ENCODE measurements at regions not wholly inside any gene's neighbourhood (a gene's known extent, or its start where the extent isn't known, plus 50 kb on each side); places are given as distances from the start of the nearest gene placed in this dataset.
"Not testable (repeated sequence)": the region's sequence is repeated elsewhere in the genome, so short reads cannot be mapped to it uniquely, and the experiment has no call there.

DNA sequence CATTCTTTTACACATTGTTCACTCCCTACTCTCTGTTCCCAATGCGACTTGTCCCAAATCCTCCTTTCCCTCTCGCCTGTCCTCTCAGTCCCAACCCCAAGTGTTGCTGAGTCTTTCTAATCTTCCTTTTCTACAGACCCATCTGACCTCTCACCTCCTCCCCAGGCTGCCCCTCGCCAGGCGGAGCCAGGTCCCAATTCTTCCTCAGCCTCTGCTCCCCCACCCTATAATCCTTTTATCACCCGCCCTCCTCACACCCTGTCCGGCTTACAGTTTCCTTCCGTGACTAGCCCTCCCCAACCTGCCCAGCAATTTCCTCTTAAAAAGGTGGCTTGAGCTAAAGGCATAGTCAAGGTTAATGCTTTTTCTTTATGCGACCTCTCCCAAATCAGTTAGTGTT, 373.4 kb downstream of the RND3 start:
- TF ChIP-seq, protein P1, sequence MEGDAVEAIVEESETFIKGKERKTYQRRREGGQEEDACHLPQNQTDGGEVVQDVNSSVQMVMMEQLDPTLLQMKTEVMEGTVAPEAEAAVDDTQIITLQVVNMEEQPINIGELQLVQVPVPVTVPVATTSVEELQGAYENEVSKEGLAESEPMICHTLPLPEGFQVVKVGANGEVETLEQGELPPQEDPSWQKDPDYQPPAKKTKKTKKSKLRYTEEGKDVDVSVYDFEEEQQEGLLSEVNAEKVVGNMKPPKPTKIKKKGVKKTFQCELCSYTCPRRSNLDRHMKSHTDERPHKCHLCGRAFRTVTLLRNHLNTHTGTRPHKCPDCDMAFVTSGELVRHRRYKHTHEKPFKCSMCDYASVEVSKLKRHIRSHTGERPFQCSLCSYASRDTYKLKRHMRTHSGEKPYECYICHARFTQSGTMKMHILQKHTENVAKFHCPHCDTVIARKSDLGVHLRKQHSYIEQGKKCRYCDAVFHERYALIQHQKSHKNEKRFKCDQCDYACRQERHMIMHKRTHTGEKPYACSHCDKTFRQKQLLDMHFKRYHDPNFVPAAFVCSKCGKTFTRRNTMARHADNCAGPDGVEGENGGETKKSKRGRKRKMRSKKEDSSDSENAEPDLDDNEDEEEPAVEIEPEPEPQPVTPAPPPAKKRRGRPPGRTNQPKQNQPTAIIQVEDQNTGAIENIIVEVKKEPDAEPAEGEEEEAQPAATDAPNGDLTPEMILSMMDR (IDR thresholded peaks at IDR 0.05; ENCODE audit: low read depth, low read length), result not testable (repeated sequence)
- TF ChIP-seq EZH2phosphoT487 (IDR thresholded peaks at IDR 0.05; ENCODE audit: low read depth), result not testable (repeated sequence)
